ENCODE measurements at regions not wholly inside any gene's neighbourhood (a gene's known extent, or its start where the extent isn't known, plus 50 kb on each side); places are given as distances from the start of the nearest gene placed in this dataset.
"Not testable (repeated sequence)": the region's sequence is repeated elsewhere in the genome, so short reads cannot be mapped to it uniquely, and the experiment has no call there.

- Histone ChIP-seq H3K27ac (no peak overlapping the region), H3K4me3 (no peak overlapping the region)
Measured at GRCh38 chr18:14949800-14950664, 202.1 kb downstream of the ANKRD30B start.

GRCh38 chr18:14952444-14953077 is 204.6 kb downstream of the ANKRD30B start:
- H3K27ac ChIP-seq, H3K4me3 ChIP-seq: not testable (repeated sequence)

GRCh38 chr18:14958701-14959100 is 210.7 kb downstream of the ANKRD30B start:
- Histone ChIP-seq H3K4me3 (no peak overlapping the region), H3K27ac (no peak overlapping the region)

GRCh38 chr18:14959550-14959949 is 211.6 kb downstream of the ANKRD30B start:
- Histone ChIP-seq H3K27ac (no peak overlapping the region), H3K4me3 (no peak overlapping the region)

GRCh38 chr18:14961991-14962390 is 214.0 kb downstream of the ANKRD30B start:
- H3K27ac ChIP-seq: no peak overlapping the region

GRCh38 chr18:14962626-14963025 is 214.7 kb downstream of the ANKRD30B start:
- Histone ChIP-seq H3K27ac (no peak overlapping the region), H3K4me3 (no peak overlapping the region)

More at GRCh38 chr18:14961991-14962390, 214.0 kb downstream of the ANKRD30B start:
- no peak overlapping the region for H3K4me3 ChIP-seq

GRCh38 chr18:14963246-14963645 is 215.3 kb downstream of the ANKRD30B start:
- no peak overlapping the region for H3K4me3 ChIP-seq

GRCh38 chr18:14964002-14964401 is 216.0 kb downstream of the ANKRD30B start:
- Histone ChIP-seq H3K27ac (no peak overlapping the region), H3K4me3 (no peak overlapping the region)

More at GRCh38 chr18:14963246-14963645, 215.3 kb downstream of the ANKRD30B start:
- H3K27ac ChIP-seq: no peak overlapping the region

- Histone ChIP-seq H3K27ac (no peak overlapping the region), H3K4me3 (no peak overlapping the region)
Measured at GRCh38 chr18:14964406-14964805, 216.4 kb downstream of the ANKRD30B start.

GRCh38 chr18:14964976-14965375 is 217.0 kb downstream of the ANKRD30B start:
- H3K4me3 ChIP-seq: not testable (repeated sequence)

GRCh38 chr18:14965553-14965952 is 217.6 kb downstream of the ANKRD30B start:
- no peak overlapping the region for H3K4me3 ChIP-seq
- no peak overlapping the region for H3K27ac ChIP-seq

More at GRCh38 chr18:14964976-14965375, 217.0 kb downstream of the ANKRD30B start:
- not testable (repeated sequence) for H3K27ac ChIP-seq

- not testable (repeated sequence) for H3K27ac ChIP-seq, H3K4me3 ChIP-seq
Measured at GRCh38 chr18:14967246-14967645, 219.3 kb downstream of the ANKRD30B start.

- H3K4me3 ChIP-seq: no peak overlapping the region
- no peak overlapping the region for H3K27ac ChIP-seq
Measured at GRCh38 chr18:14969500-14969899, 221.5 kb downstream of the ANKRD30B start.

- no peak overlapping the region for H3K4me3 ChIP-seq
- no peak overlapping the region for H3K27ac ChIP-seq
Measured at GRCh38 chr18:14970027-14970426, 222.1 kb downstream of the ANKRD30B start.

- Histone ChIP-seq H3K27ac (no peak overlapping the region), H3K4me3 (no peak overlapping the region)
Measured at GRCh38 chr18:14971461-14972185, 223.7 kb downstream of the ANKRD30B start.

- not testable (repeated sequence) for H3K4me3 ChIP-seq, H3K27ac ChIP-seq
Measured at GRCh38 chr18:14973421-14973820, 225.4 kb downstream of the ANKRD30B start.

GRCh38 chr18:14974088-14974487 is 226.1 kb downstream of the ANKRD30B start:
- H3K27ac ChIP-seq: no peak overlapping the region
- no peak overlapping the region for H3K4me3 ChIP-seq

- Histone ChIP-seq H3K27ac (no peak overlapping the region), H3K4me3 (no peak overlapping the region)
Measured at GRCh38 chr18:14974576-14974975, 226.6 kb downstream of the ANKRD30B start.

GRCh38 chr18:14975431-14975830 is 227.5 kb downstream of the ANKRD30B start:
- H3K4me3 ChIP-seq: no peak overlapping the region
- H3K27ac ChIP-seq: no peak overlapping the region

GRCh38 chr18:14976736-14977430 is 228.9 kb downstream of the ANKRD30B start:
- H3K27ac ChIP-seq: no peak overlapping the region
- H3K4me3 ChIP-seq: no peak overlapping the region

All from skin epidermis (tissue), 12 donors.